Ishikawa (cell line): ENCODE measurements at regions not wholly inside any gene's neighbourhood (a gene's known extent, or its start where the extent isn't known, plus 50 kb on each side); places are given as distances from the start of the nearest gene placed in this dataset.

Experiments used
- CEBPB ChIP-seq: IDR thresholded peaks from 2 replicates; pipeline ENCODE4 v1.6.1; 2012
- CREB1 ChIP-seq: IDR thresholded peaks from 2 replicates; pipeline ENCODE4 v1.6.1; 2012; ENCODE audit warnings: low read depth
- EGR1 ChIP-seq: IDR thresholded peaks from 2 replicates; pipeline ENCODE4 v1.6.1; 2012
- EP300 ChIP-seq: IDR thresholded peaks from 2 replicates; pipeline ENCODE4 v1.6.1; 2012; ENCODE audit warnings: borderline replicate concordance
- NFIC ChIP-seq: IDR thresholded peaks from 2 replicates; pipeline ENCODE4 v1.6.1; 2012
- RAD21 ChIP-seq: IDR thresholded peaks from 2 replicates; pipeline ENCODE4 v1.6.1; 2012; ENCODE audit warnings: low read depth
- REST ChIP-seq: IDR thresholded peaks from 2 replicates; pipeline ENCODE4 v1.6.1; 2012; ENCODE audit warnings: low read depth, mild to moderate bottlenecking
- YY1 ChIP-seq: IDR thresholded peaks from 2 replicates; pipeline ENCODE4 v1.6.1; 2012; ENCODE audit warnings: low read depth
- TF ChIP-seq, protein P1 (sequence below): IDR thresholded peaks from 2 replicates; pipeline ENCODE4 v1.6.1; 2012

DNA sequence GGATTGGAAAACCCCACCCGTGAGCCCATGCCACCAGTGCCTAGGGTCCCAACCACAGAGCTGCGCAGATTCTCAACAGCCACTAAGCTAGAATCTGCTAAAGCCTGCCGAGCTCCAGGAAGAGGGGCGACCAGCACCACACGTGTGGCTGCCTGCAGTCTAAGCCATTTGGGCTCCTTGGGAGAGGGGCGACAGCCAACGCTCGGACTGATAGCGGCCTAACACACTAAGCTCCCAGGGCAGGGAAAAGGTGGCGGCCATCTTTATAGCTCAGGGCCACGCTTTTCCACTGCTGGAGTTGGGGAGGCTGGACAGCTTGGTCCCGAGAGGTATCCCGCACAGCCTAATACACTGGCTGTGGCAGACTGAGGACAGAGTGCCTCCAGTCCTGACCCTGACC, 631.8 kb downstream of the CETN3 start:
- TF ChIP-seq REST (no peak), RAD21 (no peak), EGR1 (no peak), NFIC (no peak), YY1 (no peak), EP300 (no peak), CREB1 (no peak), CEBPB (no peak)
- TF ChIP-seq, protein P1, sequence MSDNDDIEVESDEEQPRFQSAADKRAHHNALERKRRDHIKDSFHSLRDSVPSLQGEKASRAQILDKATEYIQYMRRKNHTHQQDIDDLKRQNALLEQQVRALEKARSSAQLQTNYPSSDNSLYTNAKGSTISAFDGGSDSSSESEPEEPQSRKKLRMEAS, result no peak
